Endothelial cell (in vitro differentiated cells): ENCODE measurements at regions not wholly inside any gene's neighbourhood (a gene's known extent, or its start where the extent isn't known, plus 50 kb on each side); places are given as distances from the start of the nearest gene placed in this dataset.

Experiments used
- DNase-seq: peaks from one replicate; pipeline ENCODE4 v3.0.0; 2021; ENCODE audit warnings: low spot score
- H3K27ac Mint-ChIP-seq: one replicate; pipeline ENCODE4 v1.8.0; 2021; ENCODE audit warnings: mixed read lengths, inconsistent platforms; ENCODE audit not compliant: unreplicated experiment
- H3K27me3 Mint-ChIP-seq: one replicate; pipeline ENCODE4 v1.8.0; 2021; ENCODE audit warnings: mild to moderate bottlenecking, moderate library complexity, mixed read lengths, inconsistent platforms; ENCODE audit not compliant: unreplicated experiment
- H3K36me3 Mint-ChIP-seq: one replicate; pipeline ENCODE4 v1.8.0; 2021; ENCODE audit warnings: mild to moderate bottlenecking, low read depth, mixed read lengths, inconsistent platforms; ENCODE audit not compliant: unreplicated experiment
- H3K4me1 Mint-ChIP-seq: one replicate; pipeline ENCODE4 v1.8.0; 2021; ENCODE audit warnings: mild to moderate bottlenecking, mixed read lengths, inconsistent platforms; ENCODE audit not compliant: unreplicated experiment
- H3K4me3 Mint-ChIP-seq: one replicate; pipeline ENCODE4 v1.8.0; 2021; ENCODE audit warnings: mild to moderate bottlenecking, mixed read lengths, inconsistent platforms; ENCODE audit not compliant: unreplicated experiment
- H3K9me3 Mint-ChIP-seq: one replicate; pipeline ENCODE4 v1.8.0; 2021; ENCODE audit warnings: mixed read lengths, inconsistent platforms; ENCODE audit not compliant: unreplicated experiment
- TF ChIP-seq, protein P1 (sequence below): fragments of 200-600 bp; sonication (generic); IDR thresholded peaks from one replicate; pipeline ENCODE4 v1.5.0; 2021; ENCODE audit warnings: antibody characterized with exemption; ENCODE audit not compliant: unreplicated experiment

DNA sequence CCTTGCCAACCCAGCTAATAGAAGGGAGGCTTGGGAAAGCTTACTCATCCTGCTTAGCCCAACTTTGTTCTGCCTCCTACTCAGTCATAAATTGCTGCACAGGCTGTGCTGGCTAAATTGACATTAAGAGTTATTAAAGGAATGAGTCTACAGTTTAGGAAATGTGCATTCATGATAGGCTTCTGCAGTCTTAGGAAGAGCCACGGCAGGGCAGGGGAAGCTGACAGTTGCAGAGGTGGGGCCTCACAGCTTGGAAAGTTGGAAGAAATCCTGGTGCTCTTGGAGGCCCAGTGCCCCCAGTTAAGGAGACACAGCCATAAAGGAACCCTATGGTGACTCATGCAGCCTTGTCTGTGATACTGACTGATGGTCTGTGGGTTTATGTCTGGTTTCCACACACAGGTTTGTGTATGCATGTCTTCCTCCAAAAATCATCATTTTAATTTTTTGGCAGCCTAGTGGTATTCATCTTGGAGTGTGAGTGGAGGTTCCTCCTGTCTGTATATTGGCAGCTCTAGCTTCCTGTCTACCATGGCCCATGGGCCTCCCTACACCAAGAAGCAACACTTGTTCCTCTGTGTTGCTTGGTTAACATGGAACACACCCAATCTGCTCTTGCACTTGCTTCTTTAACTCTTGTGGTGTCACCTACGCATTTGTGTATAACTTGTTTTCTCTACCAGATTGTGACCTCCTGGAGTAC, 135.0 kb upstream of the KL start:
- H3K9me3 Mint-ChIP-seq: no peaks in the 10 kb centered on the region
- H3K27me3 Mint-ChIP-seq: no peaks in the 10 kb centered on the region
- no peak for DNase-seq
- no peaks in the 10 kb centered on the region for H3K4me1 Mint-ChIP-seq
- TF ChIP-seq, protein P1, sequence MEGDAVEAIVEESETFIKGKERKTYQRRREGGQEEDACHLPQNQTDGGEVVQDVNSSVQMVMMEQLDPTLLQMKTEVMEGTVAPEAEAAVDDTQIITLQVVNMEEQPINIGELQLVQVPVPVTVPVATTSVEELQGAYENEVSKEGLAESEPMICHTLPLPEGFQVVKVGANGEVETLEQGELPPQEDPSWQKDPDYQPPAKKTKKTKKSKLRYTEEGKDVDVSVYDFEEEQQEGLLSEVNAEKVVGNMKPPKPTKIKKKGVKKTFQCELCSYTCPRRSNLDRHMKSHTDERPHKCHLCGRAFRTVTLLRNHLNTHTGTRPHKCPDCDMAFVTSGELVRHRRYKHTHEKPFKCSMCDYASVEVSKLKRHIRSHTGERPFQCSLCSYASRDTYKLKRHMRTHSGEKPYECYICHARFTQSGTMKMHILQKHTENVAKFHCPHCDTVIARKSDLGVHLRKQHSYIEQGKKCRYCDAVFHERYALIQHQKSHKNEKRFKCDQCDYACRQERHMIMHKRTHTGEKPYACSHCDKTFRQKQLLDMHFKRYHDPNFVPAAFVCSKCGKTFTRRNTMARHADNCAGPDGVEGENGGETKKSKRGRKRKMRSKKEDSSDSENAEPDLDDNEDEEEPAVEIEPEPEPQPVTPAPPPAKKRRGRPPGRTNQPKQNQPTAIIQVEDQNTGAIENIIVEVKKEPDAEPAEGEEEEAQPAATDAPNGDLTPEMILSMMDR: no peak
- no peak overlapping the region for H3K27ac Mint-ChIP-seq
- H3K4me3 Mint-ChIP-seq: no peak overlapping the region
- no peaks in the 10 kb centered on the region for H3K36me3 Mint-ChIP-seq

DNA sequence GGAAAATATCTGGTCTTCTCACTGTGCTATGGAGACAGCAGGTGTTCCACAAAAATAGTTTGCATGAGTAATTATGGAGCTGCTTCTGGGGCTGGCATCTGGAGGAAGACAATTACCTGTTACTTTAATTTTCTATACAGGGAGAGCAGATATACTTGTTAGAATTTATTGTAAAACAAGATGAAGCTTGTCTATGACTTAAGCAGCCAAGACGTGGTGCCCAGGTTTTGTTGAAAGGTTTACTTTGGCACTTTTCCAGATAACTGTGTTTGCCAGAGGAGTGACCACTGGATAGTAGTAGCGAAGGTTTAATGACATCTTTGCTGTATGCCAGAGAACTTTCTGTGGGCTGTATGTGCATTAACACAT, 134.5 kb upstream of the KL start:
- Mint-ChIP-seq H3K27me3 (no peaks in the 10 kb centered on the region), H3K27ac (no peak overlapping the region), H3K4me1 (no peaks in the 10 kb centered on the region), H3K36me3 (no peaks in the 10 kb centered on the region), H3K4me3 (no peak overlapping the region), H3K9me3 (no peaks in the 10 kb centered on the region)
- TF ChIP-seq, protein P1: no peak
- DNase-seq: no peak

DNA sequence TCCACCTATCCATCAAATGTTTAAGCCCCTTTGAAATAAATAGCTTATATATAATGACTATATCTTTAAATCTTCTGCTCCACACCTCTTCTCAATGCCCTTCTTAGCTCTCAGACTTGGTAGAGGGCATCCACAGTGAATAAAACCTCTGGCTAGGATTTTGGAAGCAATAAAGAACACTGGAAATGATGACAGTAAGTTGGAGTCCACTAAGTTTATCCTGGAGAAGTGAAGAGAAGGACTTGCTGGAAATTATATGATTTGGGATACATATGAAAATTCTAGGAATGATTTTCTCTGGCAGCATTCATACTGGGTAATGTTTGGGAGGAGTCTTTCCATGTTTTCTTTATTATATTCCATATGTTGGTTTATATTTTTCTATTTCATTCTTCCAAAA, 133.5 kb upstream of the KL start:
- Mint-ChIP-seq H3K9me3 (no peaks in the 10 kb centered on the region), H3K4me1 (no peaks in the 10 kb centered on the region), H3K4me3 (no peak overlapping the region), H3K36me3 (no peaks in the 10 kb centered on the region), H3K27me3 (no peaks in the 10 kb centered on the region), H3K27ac (no peak overlapping the region)
- no peak for DNase-seq
- TF ChIP-seq, protein P1: no peak

DNA sequence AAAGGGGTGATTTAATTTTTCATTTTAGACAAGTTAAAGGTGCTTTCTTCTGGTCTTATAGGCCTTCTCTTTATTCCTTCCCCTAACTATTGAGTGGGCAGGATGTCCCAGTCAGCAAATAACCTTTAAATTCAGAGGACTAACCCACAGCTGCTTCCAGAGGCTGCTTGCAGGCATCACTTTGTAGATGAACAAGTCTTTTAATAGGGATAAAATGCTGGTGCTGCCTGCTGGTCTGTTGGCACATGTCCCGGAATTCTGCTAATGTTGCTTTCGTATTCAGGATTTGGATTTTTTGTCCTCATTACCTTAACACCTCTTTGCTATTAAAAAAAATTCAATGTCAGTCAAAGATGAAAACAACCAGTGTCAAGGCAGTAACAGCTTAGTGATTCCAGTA, 132.7 kb upstream of the KL start:
- Mint-ChIP-seq H3K27ac (no peak overlapping the region), H3K4me1 (no peaks in the 10 kb centered on the region), H3K27me3 (no peaks in the 10 kb centered on the region), H3K36me3 (no peaks in the 10 kb centered on the region), H3K9me3 (no peaks in the 10 kb centered on the region), H3K4me3 (no peak overlapping the region)
- DNase-seq: no peak
- TF ChIP-seq, protein P1: no peak

DNA sequence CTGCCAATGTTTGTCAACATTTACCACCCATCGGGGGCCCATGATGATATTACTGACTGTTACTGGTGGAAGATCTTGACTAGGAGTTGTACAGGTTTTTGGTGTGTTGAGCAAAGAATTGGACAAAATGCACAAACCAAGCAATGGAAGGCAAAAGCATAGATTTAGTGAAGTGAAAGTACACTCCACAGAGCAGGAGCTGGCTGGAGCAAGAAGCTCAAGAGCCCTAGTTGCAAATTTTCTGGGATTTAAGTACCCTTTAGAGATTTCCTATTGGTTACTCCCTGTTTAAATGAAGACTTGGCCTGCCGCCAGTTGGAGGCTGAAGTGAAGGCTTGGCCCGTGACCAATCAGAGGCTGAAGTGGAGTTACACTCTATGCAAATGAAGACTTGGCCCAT, 128.6 kb upstream of the KL start:
- Mint-ChIP-seq H3K36me3 (no peaks in the 10 kb centered on the region), H3K27ac (no peak overlapping the region), H3K4me1 (no peaks in the 10 kb centered on the region), H3K9me3 (no peaks in the 10 kb centered on the region), H3K27me3 (peaks cover 3% of the 10 kb centered on the region), H3K4me3 (no peak overlapping the region)
- DNase-seq: no peak
- TF ChIP-seq, protein P1: no peak
